ENCODE measurements at regions not wholly inside any gene's neighbourhood (a gene's known extent, or its start where the extent isn't known, plus 50 kb on each side); places are given as distances from the start of the nearest gene placed in this dataset.

DNA sequence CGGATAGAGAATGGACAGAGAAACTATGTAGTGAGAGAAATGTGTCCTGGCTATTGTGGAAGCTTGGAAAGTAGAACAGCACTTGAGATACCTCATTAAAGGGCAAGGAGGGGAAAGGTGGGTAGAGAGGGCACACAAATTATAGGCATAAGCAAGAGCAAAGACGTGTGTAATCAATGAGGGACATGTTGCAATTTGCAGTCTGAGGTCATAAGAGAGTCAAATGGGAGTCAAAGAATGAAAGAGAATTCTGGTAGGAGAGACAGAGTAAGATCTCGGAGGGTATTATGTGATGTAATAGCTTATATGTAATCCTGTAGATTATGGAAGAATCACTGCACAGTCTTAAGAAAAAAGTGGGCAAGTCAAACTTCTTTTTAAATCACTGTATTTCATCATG is 312.0 kb upstream of the RGMB start:
- H3K4me3 ChIP-seq: no peak overlapping the region
- no peaks in the 10 kb centered on the region for H3K9me3 ChIP-seq (ENCODE audit: low read depth, low read length)
- no peak overlapping the region for H3K27ac ChIP-seq
- no peak for TF ChIP-seq POLR2AphosphoS5 (IDR thresholded peaks at IDR 0.05; ENCODE audit: borderline replicate concordance, low read depth, low read length)
- no peak for TF ChIP-seq EZH2 (IDR thresholded peaks at IDR 0.05)
- TF ChIP-seq FOXP2 (optimal IDR thresholded peaks at IDR 0.05; ENCODE audit: control extremely low read depth, extremely low read length, insufficient read depth): no peak
- H3K9ac ChIP-seq (ENCODE audit: insufficient read length): no peak overlapping the region
- DNase-seq (ENCODE audit: low read depth, low spot score): no peak
- no peaks in the 10 kb centered on the region for H3K36me3 ChIP-seq (ENCODE audit: insufficient read depth, low read length)

DNA sequence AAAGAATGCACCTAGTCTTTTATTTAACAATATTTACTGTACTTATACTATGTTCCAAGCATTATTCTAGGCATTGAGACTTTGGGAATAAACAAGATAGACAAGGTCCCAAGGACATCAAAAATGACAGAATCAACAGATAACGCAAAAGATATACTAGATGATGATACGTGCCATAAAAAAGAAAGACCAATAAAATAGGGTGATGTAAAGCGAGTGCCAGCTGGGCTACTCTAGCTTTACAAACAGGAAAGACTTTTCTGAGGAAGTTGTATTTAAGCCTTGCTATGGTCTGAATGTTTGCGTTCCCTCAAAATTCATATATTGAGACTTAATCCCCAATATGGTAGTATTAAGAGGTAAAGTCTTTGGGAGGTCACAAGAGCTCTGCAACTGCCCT is 310.2 kb upstream of the RGMB start:
- Histone ChIP-seq H3K9me3 (ENCODE audit: low read depth, low read length) (no peaks in the 10 kb centered on the region), H3K27ac (no peak overlapping the region), H3K9ac (ENCODE audit: insufficient read length) (no peak overlapping the region), H3K4me3 (no peak overlapping the region), H3K36me3 (ENCODE audit: insufficient read depth, low read length) (no peaks in the 10 kb centered on the region)
- DNase-seq (ENCODE audit: low read depth, low spot score): no peak
- no peak for TF ChIP-seq POLR2AphosphoS5 (IDR thresholded peaks at IDR 0.05; ENCODE audit: borderline replicate concordance, low read depth, low read length)

DNA sequence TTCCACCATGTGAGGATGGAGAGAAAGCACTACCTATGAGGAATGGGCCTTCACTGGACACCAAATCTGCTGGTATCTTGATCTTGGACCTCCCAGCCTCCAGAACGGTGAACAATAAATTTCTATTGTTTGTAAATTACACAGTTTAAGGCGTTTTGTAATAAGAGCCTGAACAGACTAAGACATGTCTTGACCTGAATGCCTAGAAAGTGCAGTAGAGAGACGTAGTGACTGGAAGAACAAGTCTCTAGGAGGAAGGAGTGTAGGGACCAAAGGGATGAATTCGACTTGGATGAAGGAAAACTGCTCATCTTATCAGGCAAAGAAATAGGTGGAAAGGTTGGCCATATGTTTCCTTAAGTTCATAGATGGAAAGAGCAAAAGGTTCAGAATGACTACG is 309.8 kb upstream of the RGMB start:
- H3K27ac ChIP-seq: no peak overlapping the region
- no peaks in the 10 kb centered on the region for H3K9me3 ChIP-seq (ENCODE audit: low read depth, low read length)
- DNase-seq (ENCODE audit: low read depth, low spot score): no peak
- H3K36me3 ChIP-seq (ENCODE audit: insufficient read depth, low read length): no peaks in the 10 kb centered on the region
- TF ChIP-seq EZH2 (IDR thresholded peaks at IDR 0.05): no peak
- TF ChIP-seq POLR2AphosphoS5 (IDR thresholded peaks at IDR 0.05; ENCODE audit: borderline replicate concordance, low read depth, low read length): no peak
- no peak for TF ChIP-seq FOXP2 (optimal IDR thresholded peaks at IDR 0.05; ENCODE audit: control extremely low read depth, extremely low read length, insufficient read depth)
- no peak overlapping the region for H3K4me3 ChIP-seq
- no peak overlapping the region for H3K9ac ChIP-seq (ENCODE audit: insufficient read length)

GRCh38 chr5:98464737-98465330 is 308.6 kb upstream of the RGMB start:
- Histone ChIP-seq H3K9me3 (ENCODE audit: low read depth, low read length) (no peaks in the 10 kb centered on the region), H3K9ac (ENCODE audit: insufficient read length) (no peak overlapping the region), H3K4me3 (no peak overlapping the region), H3K27ac (no peak overlapping the region), H3K36me3 (ENCODE audit: insufficient read depth, low read length) (no peaks in the 10 kb centered on the region)
- TF ChIP-seq EZH2 (IDR thresholded peaks at IDR 0.05) (no peak), POLR2AphosphoS5 (IDR thresholded peaks at IDR 0.05; ENCODE audit: borderline replicate concordance, low read depth, low read length) (no peak), FOXP2 (optimal IDR thresholded peaks at IDR 0.05; ENCODE audit: control extremely low read depth, extremely low read length, insufficient read depth) (no peak)
- DNase-seq (ENCODE audit: low read depth, low spot score): no peak

- H3K9ac ChIP-seq (ENCODE audit: insufficient read length): no peak overlapping the region
- no peak for TF ChIP-seq POLR2AphosphoS5 (IDR thresholded peaks at IDR 0.05; ENCODE audit: borderline replicate concordance, low read depth, low read length)
- no peak for TF ChIP-seq FOXP2 (optimal IDR thresholded peaks at IDR 0.05; ENCODE audit: control extremely low read depth, extremely low read length, insufficient read depth)
- TF ChIP-seq EZH2 (IDR thresholded peaks at IDR 0.05): no peak
- no peak overlapping the region for H3K27ac ChIP-seq
- H3K36me3 ChIP-seq (ENCODE audit: insufficient read depth, low read length): no peaks in the 10 kb centered on the region
- H3K4me3 ChIP-seq: no peak overlapping the region
- H3K9me3 ChIP-seq (ENCODE audit: low read depth, low read length): no peaks in the 10 kb centered on the region
- no peak for DNase-seq (ENCODE audit: low read depth, low spot score)
Measured at GRCh38 chr5:98468188-98468869, 305.1 kb upstream of the RGMB start.

- Histone ChIP-seq H3K9ac (ENCODE audit: insufficient read length) (no peak overlapping the region), H3K9me3 (ENCODE audit: low read depth, low read length) (no peaks in the 10 kb centered on the region), H3K4me3 (no peak overlapping the region), H3K27ac (no peak overlapping the region), H3K36me3 (ENCODE audit: insufficient read depth, low read length) (no peaks in the 10 kb centered on the region)
- DNase-seq (ENCODE audit: low read depth, low spot score): no peak
- no peak for TF ChIP-seq POLR2AphosphoS5 (IDR thresholded peaks at IDR 0.05; ENCODE audit: borderline replicate concordance, low read depth, low read length)
- no peak for TF ChIP-seq EZH2 (IDR thresholded peaks at IDR 0.05)
- no peak for TF ChIP-seq FOXP2 (optimal IDR thresholded peaks at IDR 0.05; ENCODE audit: control extremely low read depth, extremely low read length, insufficient read depth)
Measured at GRCh38 chr5:98470747-98471146, 302.7 kb upstream of the RGMB start.

DNA sequence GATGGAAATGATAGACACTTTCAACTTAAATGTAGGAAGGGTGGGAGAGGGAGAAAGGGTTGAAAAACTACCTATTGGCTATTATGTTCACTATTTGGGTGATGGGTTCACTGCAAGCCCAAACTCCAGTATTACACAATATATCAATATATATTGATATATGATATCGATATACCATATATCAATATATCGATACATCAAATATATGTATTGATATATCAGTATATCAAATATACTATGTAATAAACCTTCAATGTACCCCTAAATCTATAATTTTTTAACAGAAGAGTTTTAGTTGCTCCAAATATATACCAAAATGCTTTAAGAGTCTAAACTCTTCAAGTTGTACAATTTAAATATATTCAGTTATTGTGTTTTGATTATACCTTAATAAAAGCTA is 302.0 kb upstream of the RGMB start:
- TF ChIP-seq POLR2AphosphoS5 (IDR thresholded peaks at IDR 0.05; ENCODE audit: borderline replicate concordance, low read depth, low read length): no peak
- no peak for TF ChIP-seq EZH2 (IDR thresholded peaks at IDR 0.05)
- TF ChIP-seq FOXP2 (optimal IDR thresholded peaks at IDR 0.05; ENCODE audit: control extremely low read depth, extremely low read length, insufficient read depth): no peak
- Histone ChIP-seq H3K9me3 (ENCODE audit: low read depth, low read length) (no peaks in the 10 kb centered on the region), H3K27ac (no peak overlapping the region), H3K9ac (ENCODE audit: insufficient read length) (no peak overlapping the region), H3K36me3 (ENCODE audit: insufficient read depth, low read length) (no peaks in the 10 kb centered on the region), H3K4me3 (no peak overlapping the region)
- no peak for DNase-seq (ENCODE audit: low read depth, low spot score)

DNA sequence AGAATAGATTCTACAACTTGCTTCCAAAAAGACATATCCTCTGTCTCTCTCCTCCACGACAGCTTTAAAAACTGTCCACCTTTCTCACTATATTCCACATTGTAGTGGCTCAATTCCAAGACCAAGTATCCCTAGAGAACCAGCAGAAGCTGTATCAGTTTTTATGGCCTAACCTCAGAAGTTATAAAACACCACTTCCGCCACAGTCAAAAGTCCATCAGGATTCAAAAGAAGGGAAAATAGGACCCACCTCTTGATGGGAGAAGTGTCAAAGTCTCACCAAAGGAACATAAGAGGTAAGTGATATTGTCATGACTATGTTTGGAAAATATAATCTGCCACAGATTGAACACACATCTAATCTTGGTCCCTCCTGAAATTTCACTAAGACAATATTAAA is 299.2 kb upstream of the RGMB start:
- Histone ChIP-seq H3K4me3 (no peak overlapping the region), H3K27ac (no peak overlapping the region), H3K9ac (ENCODE audit: insufficient read length) (no peak overlapping the region), H3K36me3 (ENCODE audit: insufficient read depth, low read length) (no peaks in the 10 kb centered on the region), H3K9me3 (ENCODE audit: low read depth, low read length) (no peaks in the 10 kb centered on the region)
- DNase-seq (ENCODE audit: low read depth, low spot score): no peak
- no peak for TF ChIP-seq POLR2AphosphoS5 (IDR thresholded peaks at IDR 0.05; ENCODE audit: borderline replicate concordance, low read depth, low read length)
- no peak for TF ChIP-seq EZH2 (IDR thresholded peaks at IDR 0.05)

DNA sequence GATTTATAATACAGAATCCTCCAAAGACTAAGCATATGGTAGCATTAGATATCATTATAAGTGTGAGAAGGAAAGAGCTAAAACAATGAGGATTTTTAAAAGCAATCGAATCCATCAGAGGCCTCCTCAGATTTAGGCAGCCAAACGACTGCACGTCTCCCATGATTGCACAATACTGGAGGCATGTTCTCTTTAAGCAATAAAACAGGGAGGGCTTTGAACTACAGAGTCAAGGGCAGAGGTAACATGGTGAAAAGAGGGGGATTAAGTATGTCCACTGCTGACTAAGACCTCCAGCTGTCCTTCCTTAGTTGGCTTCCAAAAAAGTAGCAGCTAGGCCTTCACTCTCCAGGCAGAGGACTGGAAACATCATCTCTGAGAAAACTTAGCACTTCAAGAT is 298.7 kb upstream of the RGMB start:
- no peaks in the 10 kb centered on the region for H3K36me3 ChIP-seq (ENCODE audit: insufficient read depth, low read length)
- TF ChIP-seq FOXP2 (optimal IDR thresholded peaks at IDR 0.05; ENCODE audit: control extremely low read depth, extremely low read length, insufficient read depth) (no peak), POLR2AphosphoS5 (IDR thresholded peaks at IDR 0.05; ENCODE audit: borderline replicate concordance, low read depth, low read length) (no peak), EZH2 (IDR thresholded peaks at IDR 0.05) (no peak)
- H3K27ac ChIP-seq: no peak overlapping the region
- no peaks in the 10 kb centered on the region for H3K9me3 ChIP-seq (ENCODE audit: low read depth, low read length)
- H3K4me3 ChIP-seq: no peak overlapping the region
- H3K9ac ChIP-seq (ENCODE audit: insufficient read length): no peak overlapping the region
- DNase-seq (ENCODE audit: low read depth, low spot score): no peak

All from SK-N-MC (cell line).